ENCODE measurements at regions not wholly inside any gene's neighbourhood (a gene's known extent, or its start where the extent isn't known, plus 50 kb on each side); places are given as distances from the start of the nearest gene placed in this dataset.

DNA sequence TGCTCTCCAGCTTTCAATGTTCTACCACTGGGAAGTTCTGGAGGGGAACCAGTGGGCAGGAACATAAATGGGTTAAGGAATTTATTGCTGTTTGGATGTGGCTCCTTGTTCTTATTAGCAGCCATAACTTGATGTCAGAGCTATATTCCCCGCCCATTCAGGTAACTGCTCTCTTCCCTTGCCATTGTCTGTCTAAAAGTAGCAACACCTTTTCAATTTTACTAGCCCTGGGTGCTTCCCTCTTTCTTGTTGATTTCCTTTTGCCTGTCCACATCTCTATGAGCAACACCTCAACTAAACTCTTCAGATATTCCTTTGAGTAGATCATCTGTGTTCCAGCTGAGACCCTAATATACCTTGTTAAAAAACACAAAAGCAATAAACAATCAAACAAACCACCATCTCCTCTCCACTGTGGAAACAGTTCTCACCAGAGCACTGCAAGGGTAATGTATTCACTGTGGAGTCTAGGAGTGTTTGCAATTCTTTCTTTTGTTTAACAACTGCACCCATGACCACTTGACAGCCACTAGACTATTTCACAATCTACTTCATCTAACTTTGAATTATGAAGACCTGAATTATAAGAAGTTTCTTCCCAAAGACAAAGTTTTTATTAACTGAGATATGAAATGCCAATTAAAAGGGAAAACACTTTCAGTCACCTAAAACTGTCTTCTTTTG is 436.7 kb downstream of the IPMK start:
- ChIA-PET CTCF (no interaction called here), POLR2A (no interaction called here)
- intact Hi-C loops (cut with micrococcal nuclease): no loop called here
- no peaks in the 10 kb centered on the region for H3K9me3 Mint-ChIP-seq
- H3K27ac Mint-ChIP-seq: no peak overlapping the region
- ATAC-seq (ENCODE audit: low read depth): no peak
- no peak for DNase-seq
- H3K27me3 Mint-ChIP-seq: no peaks in the 10 kb centered on the region
- no peak overlapping the region for H3K4me3 Mint-ChIP-seq
- H3K4me1 Mint-ChIP-seq: no peaks in the 10 kb centered on the region
- no peaks in the 10 kb centered on the region for H3K36me3 Mint-ChIP-seq (ENCODE audit: low read depth)
- TF ChIP-seq CTCF (IDR thresholded peaks at IDR 0.05): no peak

GRCh38 chr10:57825015-57825414 is 442.7 kb downstream of the IPMK start:
- TF ChIP-seq CTCF (IDR thresholded peaks at IDR 0.05): no peak
- DNase-seq (no peak), ATAC-seq (ENCODE audit: low read depth) (no peak)
- no peaks in the 10 kb centered on the region for H3K36me3 Mint-ChIP-seq (ENCODE audit: low read depth)
- CTCF ChIA-PET: no interaction called here
- peaks cover 2% of the 10 kb centered on the region for H3K9me3 Mint-ChIP-seq
- H3K4me3 Mint-ChIP-seq: no peak overlapping the region
- no peaks in the 10 kb centered on the region for H3K4me1 Mint-ChIP-seq
- intact Hi-C loops (cut with micrococcal nuclease): no loop called here
- no peaks in the 10 kb centered on the region for H3K27me3 Mint-ChIP-seq
- POLR2A ChIA-PET: no interaction called here
- H3K27ac Mint-ChIP-seq: no peak overlapping the region

- Mint-ChIP-seq H3K4me1 (no peaks in the 10 kb centered on the region), H3K27me3 (no peaks in the 10 kb centered on the region), H3K4me3 (no peak overlapping the region), H3K9me3 (peaks cover 2% of the 10 kb centered on the region), H3K27ac (no peak overlapping the region), H3K36me3 (ENCODE audit: low read depth) (no peaks in the 10 kb centered on the region)
- intact Hi-C loops (cut with micrococcal nuclease): no loop called here
- TF ChIP-seq CTCF (IDR thresholded peaks at IDR 0.05): no peak
- no peak for ATAC-seq (ENCODE audit: low read depth)
- ChIA-PET CTCF (no interaction called here), POLR2A (no interaction called here)
- no peak for DNase-seq
Observed at GRCh38 chr10:57823398-57823797, 444.3 kb downstream of the IPMK start.

GRCh38 chr10:57822965-57823364 is 444.7 kb downstream of the IPMK start:
- Mint-ChIP-seq H3K9me3 (peaks cover 2% of the 10 kb centered on the region), H3K27ac (no peak overlapping the region), H3K4me3 (no peak overlapping the region), H3K27me3 (no peaks in the 10 kb centered on the region), H3K4me1 (no peaks in the 10 kb centered on the region), H3K36me3 (ENCODE audit: low read depth) (no peaks in the 10 kb centered on the region)
- intact Hi-C loops (cut with micrococcal nuclease): no loop called here
- ChIA-PET POLR2A (no interaction called here), CTCF (no interaction called here)
- no peak for DNase-seq
- TF ChIP-seq CTCF (IDR thresholded peaks at IDR 0.05): no peak
- ATAC-seq (ENCODE audit: low read depth): no peak

- CTCF ChIA-PET: no interaction called here
- no peak overlapping the region for H3K27ac Mint-ChIP-seq
- no peak for ATAC-seq (ENCODE audit: low read depth)
- no peaks in the 10 kb centered on the region for H3K4me1 Mint-ChIP-seq
- intact Hi-C loops (cut with micrococcal nuclease): no loop called here
- no peaks in the 10 kb centered on the region for H3K36me3 Mint-ChIP-seq (ENCODE audit: low read depth)
- POLR2A ChIA-PET: no interaction called here
- H3K9me3 Mint-ChIP-seq: no peaks in the 10 kb centered on the region
- H3K4me3 Mint-ChIP-seq: no peak overlapping the region
- no peak for TF ChIP-seq CTCF (IDR thresholded peaks at IDR 0.05)
- H3K27me3 Mint-ChIP-seq: no peaks in the 10 kb centered on the region
- no peak for DNase-seq
Observed at GRCh38 chr10:57818522-57818921, 449.2 kb downstream of the IPMK start.

All from activated B cell treated with CpG ODN at 0.5 μM for 24 hours (primary cell).